ENCODE measurements at regions not wholly inside any gene's neighbourhood (a gene's known extent, or its start where the extent isn't known, plus 50 kb on each side); places are given as distances from the start of the nearest gene placed in this dataset.

GRCh38 chr4:60799214-60799613 is 400.9 kb upstream of the ADGRL3 start:
- DNase-seq = no peak
- intact Hi-C loops (cut with DNase I) = no loop called here
- ATAC-seq (ENCODE audit: poor library complexity) = no peak

- ATAC-seq (ENCODE audit: poor library complexity) (no peak), DNase-seq (no peak)
- intact Hi-C loops (cut with DNase I) = no loop called here
Measured at GRCh38 chr4:60800701-60801100, 399.4 kb upstream of the ADGRL3 start.

- ATAC-seq (ENCODE audit: poor library complexity) (no peak), DNase-seq (no peak)
- intact Hi-C loops (cut with DNase I) = no loop called here
Measured at GRCh38 chr4:60805500-60806313, 394.4 kb upstream of the ADGRL3 start.

- ATAC-seq (ENCODE audit: poor library complexity) (no peak), DNase-seq (no peak)
- intact Hi-C loops (cut with DNase I) = no loop called here
Measured at GRCh38 chr4:60808726-60809485, 391.2 kb upstream of the ADGRL3 start.

GRCh38 chr4:60809486-60809800 is 390.7 kb upstream of the ADGRL3 start:
- DNase-seq (no peak), ATAC-seq (ENCODE audit: poor library complexity) (no peak)
- intact Hi-C loops (cut with DNase I) = no loop called here

- intact Hi-C loops (cut with DNase I) = no loop called here
- ATAC-seq (ENCODE audit: poor library complexity) (no peak), DNase-seq (no peak)
Measured at GRCh38 chr4:60812811-60813210, 387.3 kb upstream of the ADGRL3 start.

GRCh38 chr4:60814549-60814948 is 385.6 kb upstream of the ADGRL3 start:
- ATAC-seq (ENCODE audit: poor library complexity) = no peak
- DNase-seq = no peak
- intact Hi-C loops (cut with DNase I) = no loop called here

- ATAC-seq (ENCODE audit: poor library complexity) (no peak), DNase-seq (no peak)
- intact Hi-C loops (cut with DNase I) = no loop called here
Measured at GRCh38 chr4:60817609-60818008, 382.5 kb upstream of the ADGRL3 start.

GRCh38 chr4:60822986-60823385 is 377.1 kb upstream of the ADGRL3 start:
- intact Hi-C loops (cut with DNase I) = no loop called here
- no peak for DNase-seq
- no peak for ATAC-seq (ENCODE audit: poor library complexity)

- DNase-seq (no peak), ATAC-seq (ENCODE audit: poor library complexity) (no peak)
- intact Hi-C loops (cut with DNase I) = no loop called here
Measured at GRCh38 chr4:60840020-60840419, 360.1 kb upstream of the ADGRL3 start.

- DNase-seq = no peak
- intact Hi-C loops (cut with DNase I) = no loop called here
- ATAC-seq (ENCODE audit: poor library complexity) = no peak
Measured at GRCh38 chr4:60846678-60847077, 353.4 kb upstream of the ADGRL3 start.

GRCh38 chr4:60847614-60848013 is 352.5 kb upstream of the ADGRL3 start:
- intact Hi-C loops (cut with DNase I) = no loop called here
- DNase-seq (no peak), ATAC-seq (ENCODE audit: poor library complexity) (no peak)

GRCh38 chr4:60857130-60857753 is 342.9 kb upstream of the ADGRL3 start:
- no peak for DNase-seq
- intact Hi-C loops (cut with DNase I) = no loop called here

GRCh38 chr4:60863442-60863841 is 336.7 kb upstream of the ADGRL3 start:
- DNase-seq (no peak), ATAC-seq (ENCODE audit: poor library complexity) (no peak)
- intact Hi-C loops (cut with DNase I) = no loop called here

More at GRCh38 chr4:60857130-60857753, 342.9 kb upstream of the ADGRL3 start:
- ATAC-seq (ENCODE audit: poor library complexity) = no peak

GRCh38 chr4:60865273-60865672 is 334.9 kb upstream of the ADGRL3 start:
- intact Hi-C loops (cut with DNase I) = no loop called here

GRCh38 chr4:60868232-60868960 is 331.7 kb upstream of the ADGRL3 start:
- DNase-seq = no peak
- intact Hi-C loops (cut with DNase I) = no loop called here

More at GRCh38 chr4:60865273-60865672, 334.9 kb upstream of the ADGRL3 start:
- ATAC-seq (ENCODE audit: poor library complexity) (no peak), DNase-seq (no peak)

GRCh38 chr4:60879135-60879701 is 320.9 kb upstream of the ADGRL3 start:
- ATAC-seq (ENCODE audit: poor library complexity) (no peak), DNase-seq (no peak)
- intact Hi-C loops (cut with DNase I) = no loop called here

More at GRCh38 chr4:60868232-60868960, 331.7 kb upstream of the ADGRL3 start:
- ATAC-seq (ENCODE audit: poor library complexity) = no peak

- intact Hi-C loops (cut with DNase I) = no loop called here
- ATAC-seq (ENCODE audit: poor library complexity) (no peak), DNase-seq (no peak)
Measured at GRCh38 chr4:60884587-60884986, 315.5 kb upstream of the ADGRL3 start.

- intact Hi-C loops (cut with DNase I) = no loop called here
- DNase-seq (no peak), ATAC-seq (ENCODE audit: poor library complexity) (no peak)
Measured at GRCh38 chr4:60885011-60885410, 315.1 kb upstream of the ADGRL3 start.

Measured in Right ventricle myocardium superior (tissue), 1 donor.